ENCODE measurements at regions not wholly inside any gene's neighbourhood (a gene's known extent, or its start where the extent isn't known, plus 50 kb on each side); places are given as distances from the start of the nearest gene placed in this dataset.

- peak; percentile 40 for DNase-seq
Measured at GRCh38 chr4:4735136-4735750, 124.2 kb upstream of the MSX1 start.

- DNase-seq = no peak
Measured at GRCh38 chr4:4734425-4734824, 125.0 kb upstream of the MSX1 start.

GRCh38 chr4:4733663-4734062 is 125.8 kb upstream of the MSX1 start:
- DNase-seq = no peak

- DNase-seq = no peak
Measured at GRCh38 chr4:4730249-4730648, 129.2 kb upstream of the MSX1 start.

GRCh38 chr4:4729206-4729605 is 130.3 kb upstream of the MSX1 start:
- DNase-seq = no peak

- DNase-seq = no peak
Measured at GRCh38 chr4:4727536-4727935, 131.9 kb upstream of the MSX1 start.

GRCh38 chr4:4726051-4726450 is 133.4 kb upstream of the MSX1 start:
- no peak for DNase-seq

- DNase-seq = no peak
Measured at GRCh38 chr4:4724321-4724720, 135.1 kb upstream of the MSX1 start.

GRCh38 chr4:4721636-4722035 is 137.8 kb upstream of the MSX1 start:
- DNase-seq = no peak

GRCh38 chr4:4720646-4721045 is 138.8 kb upstream of the MSX1 start:
- DNase-seq = peak; percentile 87

- DNase-seq = no peak
Measured at GRCh38 chr4:4719436-4719835, 140.0 kb upstream of the MSX1 start.

GRCh38 chr4:4717692-4718091 is 141.8 kb upstream of the MSX1 start:
- DNase-seq = no peak

GRCh38 chr4:4714331-4714730 is 145.1 kb upstream of the MSX1 start:
- no peak for DNase-seq

GRCh38 chr4:4712800-4713528 is 146.5 kb upstream of the MSX1 start:
- DNase-seq = no peak

GRCh38 chr4:4711902-4712301 is 147.6 kb upstream of the MSX1 start:
- DNase-seq = no peak

- DNase-seq = no peak
Measured at GRCh38 chr4:4709736-4710135, 149.7 kb upstream of the MSX1 start.

- no peak for DNase-seq
Measured at GRCh38 chr4:4704267-4704666, 155.2 kb upstream of the MSX1 start.

GRCh38 chr4:4697584-4697983 is 155.7 kb upstream of the STX18 start:
- no peak for DNase-seq

- no peak for DNase-seq
Measured at GRCh38 chr4:4696530-4696929, 154.7 kb upstream of the STX18 start.

GRCh38 chr4:4695497-4695896 is 153.6 kb upstream of the STX18 start:
- no peak for DNase-seq

GRCh38 chr4:4694827-4695226 is 153.0 kb upstream of the STX18 start:
- no peak for DNase-seq

- peak; percentile 16 for DNase-seq
Measured at GRCh38 chr4:4694296-4694772, 152.5 kb upstream of the STX18 start.

- DNase-seq = no peak
Measured at GRCh38 chr4:4693755-4694295, 152.0 kb upstream of the STX18 start.

- DNase-seq = no peak
Measured at GRCh38 chr4:4693258-4693657, 151.4 kb upstream of the STX18 start.

GRCh38 chr4:4690854-4691253 is 149.0 kb upstream of the STX18 start:
- no peak for DNase-seq
